ENCODE measurements at regions not wholly inside any gene's neighbourhood (a gene's known extent, or its start where the extent isn't known, plus 50 kb on each side); places are given as distances from the start of the nearest gene placed in this dataset.

GRCh38 chr13:106911020-106911419, 343.1 kb upstream of the ARGLU1 start:
- Histone ChIP-seq H3K4me3 (no peak overlapping the region), H3K9me3 (no peaks in the 10 kb centered on the region), H3K36me3 (no peaks in the 10 kb centered on the region), H3K4me1 (peaks cover 0 to 10% (median 0%) of the 10 kb centered on the region in 12 donors), H3K27me3 (no peaks in the 10 kb centered on the region), H3K27ac (no peak overlapping the region)
- 72 to 85% (median 84%) methylated on average over 5 of the region's 5 CpGs for WGBS, 4 donors
- ATAC-seq = no peak
- no peak for DNase-seq
- TF ChIP-seq POLR2A (IDR thresholded peaks at IDR 0.05) (no peak), CTCF (IDR thresholded peaks at IDR 0.05) (no peak)
- intact Hi-C loops (cut with DNase I) = loop anchor here in 5 of 10 donors (10.0 kb wide), 8 partner anchors 106 to 376 kb away; partner anchors contain the start of genes EFNB2 (in 2 of the 5) and ARGLU1 (in 1 of the 5)

GRCh38 chr13:106906426-106906996, 338.6 kb upstream of the ARGLU1 start:
- Histone ChIP-seq H3K9me3 (no peaks in the 10 kb centered on the region), H3K36me3 (no peaks in the 10 kb centered on the region), H3K27me3 (no peaks in the 10 kb centered on the region), H3K4me1 (peaks cover 0 to 12% (median 0%) of the 10 kb centered on the region in 12 donors), H3K27ac (peak overlapping the region in 3 of 12 donors; percentile 5 to 50 (median 5)), H3K4me3 (no peak overlapping the region)
- TF ChIP-seq POLR2A (IDR thresholded peaks at IDR 0.05) = no peak
- no peak for TF ChIP-seq CTCF (IDR thresholded peaks at IDR 0.05)
- DNase-seq = no peak
- WGBS, 4 donors = 85 to 90% (median 88%) methylated on average over 13 of the region's 13 CpGs
- no peak for ATAC-seq
- intact Hi-C loops (cut with DNase I) = no loop called here

GRCh38 chr13:106905380-106906162, 337.6 kb upstream of the ARGLU1 start:
- Histone ChIP-seq H3K27me3 (no peaks in the 10 kb centered on the region), H3K4me3 (no peak overlapping the region), H3K27ac (peak overlapping the region in 6 of 12 donors; percentile 6 to 50 (median 44)), H3K9me3 (no peaks in the 10 kb centered on the region), H3K4me1 (peaks cover 0 to 12% (median 0%) of the 10 kb centered on the region in 12 donors), H3K36me3 (no peaks in the 10 kb centered on the region)
- peak in 1 of 5 donors; percentile 23 for DNase-seq
- TF ChIP-seq POLR2A (IDR thresholded peaks at IDR 0.05) (no peak), CTCF (IDR thresholded peaks at IDR 0.05) (no peak)
- intact Hi-C loops (cut with DNase I) = no loop called here
- ATAC-seq = peak; percentile 47 to 60 (median 58)
- 63 to 78% (median 67%) methylated on average over 14 of the region's 14 CpGs for WGBS, 4 donors

GRCh38 chr13:106899442-106899841, 331.5 kb upstream of the ARGLU1 start:
- no peaks in the 10 kb centered on the region for H3K9me3 ChIP-seq
- H3K27ac ChIP-seq = no peak overlapping the region
- H3K36me3 ChIP-seq = no peaks in the 10 kb centered on the region
- ATAC-seq (no peak), DNase-seq (no peak)
- TF ChIP-seq POLR2A (IDR thresholded peaks at IDR 0.05) = no peak
- no peak for TF ChIP-seq CTCF (IDR thresholded peaks at IDR 0.05)
- intact Hi-C loops (cut with DNase I) = no loop called here
- no peaks in the 10 kb centered on the region for H3K4me1 ChIP-seq
- no peak overlapping the region for H3K4me3 ChIP-seq
- H3K27me3 ChIP-seq = no peaks in the 10 kb centered on the region
